HCT116 (cell line): ENCODE measurements at regions not wholly inside any gene's neighbourhood (a gene's known extent, or its start where the extent isn't known, plus 50 kb on each side); places are given as distances from the start of the nearest gene placed in this dataset.

Experiments
- ATAC-seq: fragments of 200-7000 bp; cut with Tn5 transposase; 2 replicates; pipeline ENCODE4 v1.9.1; 2020; ENCODE audit warnings: mild to moderate bottlenecking, moderate library complexity
- BruUV-seq: library from RNA; stranded (reverse); fragments of 400-500 nt; replicated peaks from 2 replicates; lab custom pipeline; 2021; lab: Mats Ljungman, UMichigan
- CTCF ChIA-PET: fragments of 300-600 bp; sonication (Branson Sonifier 250); formaldehyde crosslinking; loops from one replicate; lab custom pipeline; 2021; ENCODE audit warnings: antibody characterized with exemption; lab: Charles Lee
- POLR2A ChIA-PET: fragments of 300-600, 350-600 bp; sonication (Branson Sonifier 250); formaldehyde crosslinking; loops from one replicate; lab custom pipeline; 2021; ENCODE audit warnings: antibody characterized with exemption; lab: Charles Lee
- RAD21 ChIA-PET, 2 experiments: fragments of 300-600 bp; sonication (Branson Sonifier 250); formaldehyde crosslinking; loops; one replicate each; lab custom pipeline; 2023; ENCODE audit warnings: low total read pairs in 2 of 2; ENCODE audit not compliant: uncharacterized antibody in 2 of 2, unreplicated experiment in 2 of 2, low non-redundant PET in 1 of 2; lab: Charles Lee
- DNase-seq: peaks from one replicate; pipeline ENCODE4 v3.0.0-alpha.2; 2010; ENCODE audit warnings: low read depth, low spot score
- H2AFZ ChIP-seq: fragments of 200-600 bp; shearing (Covaris generic), sonication (generic); 2 replicates; pipeline ENCODE4 v1.6.1; 2017; ENCODE audit warnings: low read depth, mixed run types, mixed read lengths, antibody characterized with exemption, low read length; ENCODE audit not compliant: poor library complexity, severe bottlenecking
- H3K27ac ChIP-seq: 2 replicates; pipeline ENCODE4 v1.5.1; 2012; ENCODE audit warnings: low read depth, low read length
- H3K27me3 ChIP-seq: fragments of 200-600 bp; sonication (generic); 2 replicates; pipeline ENCODE4 v1.6.1; 2016; ENCODE audit warnings: mixed run types, low read length, mixed read lengths; ENCODE audit not compliant: insufficient read depth
- H3K36me3 ChIP-seq, 2 experiments: fragments of 200-500 bp in 1 of 2; fragments of 200-600 bp in 1 of 2; sonication (Bioruptor generic) in 1 of 2; sonication (generic) in 1 of 2; 2 replicates each; pipeline versions ENCODE4 v1.5.1 to v1.6.1; 2014 to 2016; ENCODE audit warnings: low read length in 2 of 2, inconsistent platforms in 1 of 2, mixed read lengths in 1 of 2, mixed run types in 1 of 2; ENCODE audit not compliant: insufficient read depth in 2 of 2, control insufficient read depth in 1 of 2
- H3K4me1 ChIP-seq, 2 experiments: fragments of 200-600 bp in 1 of 2; sonication (generic) in 1 of 2; 2 replicates each; pipeline versions ENCODE4 v1.5.1 to v1.6.1; 2012 to 2017; ENCODE audit warnings: low read length in 2 of 2, inconsistent platforms in 1 of 2, mild to moderate bottlenecking in 1 of 2, mixed read lengths in 1 of 2, mixed run types in 1 of 2, moderate library complexity in 1 of 2; ENCODE audit not compliant: insufficient read depth in 2 of 2, control insufficient read depth in 1 of 2
- H3K4me2 ChIP-seq: fragments of 200-600 bp; sonication (generic); 2 replicates; pipeline ENCODE4 v1.6.1; 2017; ENCODE audit warnings: mixed run types, low read length, mixed read lengths
- H3K4me3 ChIP-seq, 2 experiments: fragments of 200-600 bp in 1 of 2; sonication (generic) in 1 of 2; replicated peaks in 1 of 2; 2 replicates each; pipeline ENCODE4 v1.5.1; 2011 to 2016; ENCODE audit warnings: low read length in 2 of 2, control low read depth in 1 of 2, low read depth in 1 of 2, mild to moderate bottlenecking in 1 of 2, mixed read lengths in 1 of 2, mixed run types in 1 of 2
- H3K79me2 ChIP-seq: fragments of 200-600 bp; sonication (generic); 2 replicates; pipeline ENCODE4 v1.6.1; 2017; ENCODE audit warnings: mild to moderate bottlenecking, mixed run types, low read length, moderate library complexity, mixed read lengths; ENCODE audit not compliant: insufficient read depth
- H3K9ac ChIP-seq: fragments of 200-600 bp; sonication (generic); 2 replicates; pipeline ENCODE4 v1.6.1; 2016; ENCODE audit warnings: low read length, mixed read lengths
- H3K9me2 ChIP-seq: fragments of 200-600 bp; sonication (generic), shearing (Covaris generic); 2 replicates; pipeline ENCODE4 v1.6.1; 2017; ENCODE audit warnings: mixed run types, mild to moderate bottlenecking, moderate library complexity; ENCODE audit not compliant: insufficient read depth
- H3K9me3 ChIP-seq, 2 experiments: fragments of 200-500 bp in 1 of 2; fragments of 200-600 bp in 1 of 2; sonication (Bioruptor generic) in 1 of 2; sonication (generic) in 1 of 2; 2 replicates each; pipeline ENCODE4 v1.6.1; 2014 to 2017; ENCODE audit warnings: low read length in 2 of 2, mixed read lengths in 2 of 2, inconsistent platforms in 1 of 2, low read depth in 1 of 2, mild to moderate bottlenecking in 1 of 2, mixed run types in 1 of 2, moderate library complexity in 1 of 2; ENCODE audit not compliant: control insufficient read depth in 1 of 2, insufficient read depth in 1 of 2
- H4K20me1 ChIP-seq: fragments of 200-600 bp; sonication (generic), shearing (Covaris generic); 2 replicates; pipeline ENCODE4 v1.6.1; 2017; ENCODE audit warnings: mixed run types, mild to moderate bottlenecking, moderate library complexity; ENCODE audit not compliant: insufficient read depth
- ATF3 ChIP-seq: IDR thresholded peaks from 2 replicates; pipeline ENCODE4 v1.6.1; 2012
- CEBPB ChIP-seq: IDR thresholded peaks from 2 replicates; pipeline ENCODE4 v1.6.1; 2012; ENCODE audit warnings: low read depth
- CTCF ChIP-seq, 3 experiments: fragments of 200-600 bp in 1 of 3; sonication (generic) in 1 of 3; IDR thresholded peaks in 2 of 3; conservative IDR thresholded peaks in 1 of 3; 2 replicates each; pipeline ENCODE4 v1.5.1; 2012 to 2017; ENCODE audit warnings: low read depth in 2 of 3, low read length in 2 of 3, antibody characterized with exemption in 1 of 3, borderline replicate concordance in 1 of 3, control low read depth in 1 of 3, mild to moderate bottlenecking in 1 of 3, mixed read lengths in 1 of 3, mixed run types in 1 of 3, moderate library complexity in 1 of 3; ENCODE audit not compliant: insufficient read depth in 1 of 3
- ELF1 ChIP-seq: IDR thresholded peaks from 2 replicates; pipeline ENCODE4 v1.6.1; 2012; ENCODE audit warnings: low read depth, borderline replicate concordance
- EZH2phosphoT487 ChIP-seq: fragments of 200-600 bp; IDR thresholded peaks from 2 replicates; pipeline ENCODE4 v1.6.1; 2018; ENCODE audit warnings: antibody characterized with exemption, borderline replicate concordance
- FOSL1 ChIP-seq: IDR thresholded peaks from 2 replicates; pipeline ENCODE4 v1.6.1; 2012; ENCODE audit warnings: low read depth
- MAX ChIP-seq: IDR thresholded peaks from 2 replicates; pipeline ENCODE4 v1.6.1; 2012
- POLR2A ChIP-seq: IDR thresholded peaks from 2 replicates; pipeline ENCODE4 v1.7.0; 2011; ENCODE audit warnings: borderline replicate concordance; ENCODE audit not compliant: insufficient read depth, insufficient read length; ENCODE audit errors: extremely low read depth
- RAD21 ChIP-seq: IDR thresholded peaks from 2 replicates; pipeline ENCODE4 v1.6.1; 2012; ENCODE audit warnings: low read depth, mild to moderate bottlenecking
- REST ChIP-seq: IDR thresholded peaks from 2 replicates; pipeline ENCODE4 v1.6.1; 2012; ENCODE audit warnings: low read depth
- SIN3A ChIP-seq: IDR thresholded peaks from 2 replicates; pipeline ENCODE4 v1.6.1; 2012; ENCODE audit warnings: low read depth
- SP1 ChIP-seq: IDR thresholded peaks from 2 replicates; pipeline ENCODE4 v1.6.1; 2012; ENCODE audit warnings: low read depth
- SRF ChIP-seq: IDR thresholded peaks from 2 replicates; pipeline ENCODE4 v1.6.1; 2012; ENCODE audit warnings: low read depth
- TCF7L2 ChIP-seq: IDR thresholded peaks from 2 replicates; pipeline ENCODE4 v1.7.0; 2011; ENCODE audit warnings: borderline replicate concordance, inconsistent platforms; ENCODE audit not compliant: insufficient read depth, insufficient read length; ENCODE audit errors: extremely low read depth
- ZFX ChIP-seq: fragments of 450-650 bp; IDR thresholded peaks from 2 replicates; pipeline ENCODE4 v1.6.1; 2017
- intact Hi-C: fragments of 100-400 bp; cut with micrococcal nuclease; formaldehyde crosslinking; loops from 2 replicates; pipeline ENCODE4 v1.10.0; 2022

GRCh38 chr14:98913967-98914650 lies 357.9 kb downstream of the BCL11B start:
- Histone ChIP-seq H3K4me3 (no peak overlapping the region), H4K20me1 (no peaks in the 10 kb centered on the region), H3K9ac (no peak overlapping the region), H3K4me1 (peaks cover 12 to 13% of the 10 kb centered on the region in 2 experiments), H3K36me3 (no peaks in the 10 kb centered on the region), H3K9me2 (no peaks in the 10 kb centered on the region), H3K27ac (no peak overlapping the region), H3K27me3 (peaks cover 77% of the 10 kb centered on the region; the same call in 1 of the 2 replicates), H3K9me3 (no peaks in the 10 kb centered on the region), H3K4me2 (no peak overlapping the region), H3K79me2 (no peaks in the 10 kb centered on the region), H2AFZ (no peak overlapping the region)
- no peak for TF ChIP-seq SRF
- TF ChIP-seq ZFX: no peak
- no peak for TF ChIP-seq RAD21
- no peak for TF ChIP-seq SP1
- ATAC-seq (no peak), DNase-seq (no peak)
- RAD21 ChIA-PET: no interaction called here
- intact Hi-C loops: no loop called here
- CTCF ChIA-PET: no interaction called here
- no TSS peak for BruUV-seq
- POLR2A ChIA-PET: no interaction called here

- Histone ChIP-seq H2AFZ (no peak overlapping the region), H3K4me2 (no peak overlapping the region), H3K27me3 (peaks cover 84% of the 10 kb centered on the region; the same call in 1 of the 2 replicates), H3K9me2 (no peaks in the 10 kb centered on the region), H3K79me2 (no peaks in the 10 kb centered on the region), H3K27ac (no peak overlapping the region), H3K4me1 (peaks cover 4% of the 10 kb centered on the region in 2 experiments), H3K9me3 (no peaks in the 10 kb centered on the region), H3K36me3 (no peaks in the 10 kb centered on the region), H4K20me1 (no peaks in the 10 kb centered on the region), H3K9ac (no peak overlapping the region), H3K4me3 (no peak overlapping the region)
- POLR2A ChIA-PET: no interaction called here
- TF ChIP-seq ELF1 (no peak), EZH2phosphoT487 (no peak), ZFX (no peak), MAX (no peak), RAD21 (no peak), CTCF (IDR thresholded peaks at IDR 0.05 in 2 of 3, conservative IDR thresholded peaks at IDR 0.05 in 1 of 3; ENCODE audit: borderline replicate concordance in 1 of 3, insufficient read depth in 1 of 3, low read depth in 2 of 3, low read length in 2 of 3) (no peak), REST (no peak), TCF7L2 (no peak), FOSL1 (no peak), ATF3 (no peak), SRF (no peak), SIN3A (no peak), CEBPB (no peak), POLR2A (no peak)
- CTCF ChIA-PET: no interaction called here
- intact Hi-C loops: no loop called here
- BruUV-seq: no TSS peak
- DNase-seq (no peak), ATAC-seq (no peak)
- RAD21 ChIA-PET: no interaction called here
Observed at GRCh38 chr14:98914942-98915341, 357.1 kb downstream of the BCL11B start.
